ENCODE measurements at regions not wholly inside any gene's neighbourhood (a gene's known extent, or its start where the extent isn't known, plus 50 kb on each side); places are given as distances from the start of the nearest gene placed in this dataset.

GRCh38 chrX:39204353-39204752 is 403.1 kb downstream of the MID1IP1 start:
- no peak for TF ChIP-seq CTCF (IDR thresholded peaks at IDR 0.05; ENCODE audit: unreplicated experiment in 3 of 3)
- Mint-ChIP-seq H3K27me3 (ENCODE audit: low read depth) (no peaks in the 10 kb centered on the region), H3K4me1 (no peaks in the 10 kb centered on the region), H3K36me3 (ENCODE audit: low read depth) (no peaks in the 10 kb centered on the region), H3K4me3 (no peak overlapping the region), H3K9me3 (no peaks in the 10 kb centered on the region), H3K27ac (no peak overlapping the region)

DNA sequence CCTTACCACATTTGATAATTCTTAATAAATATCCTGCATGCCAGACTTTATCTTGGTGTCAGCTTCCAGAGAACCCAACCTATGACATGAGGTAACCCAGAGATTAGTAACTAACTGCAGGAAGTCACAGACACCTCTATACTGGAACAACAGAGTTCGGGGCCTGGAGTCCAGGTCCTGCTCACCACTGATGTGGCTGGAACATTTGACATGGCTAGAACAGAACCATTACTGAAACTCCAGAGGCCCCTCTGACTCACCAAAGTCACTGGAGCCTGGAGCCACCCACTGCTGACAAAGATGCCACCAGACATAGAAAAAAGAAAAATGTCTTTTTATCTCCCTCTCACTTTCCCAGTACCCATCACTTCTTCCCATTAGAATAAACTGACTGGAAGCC is 403.7 kb downstream of the MID1IP1 start:
- no peaks in the 10 kb centered on the region for H3K4me1 Mint-ChIP-seq
- TF ChIP-seq CTCF (IDR thresholded peaks at IDR 0.05; ENCODE audit: unreplicated experiment in 3 of 3), result no peak
- H3K36me3 Mint-ChIP-seq (ENCODE audit: low read depth), result no peaks in the 10 kb centered on the region
- no peak overlapping the region for H3K4me3 Mint-ChIP-seq
- H3K27me3 Mint-ChIP-seq (ENCODE audit: low read depth), result peaks cover 2% of the 10 kb centered on the region
- no peak overlapping the region for H3K27ac Mint-ChIP-seq
- peaks cover 2% of the 10 kb centered on the region for H3K9me3 Mint-ChIP-seq

DNA sequence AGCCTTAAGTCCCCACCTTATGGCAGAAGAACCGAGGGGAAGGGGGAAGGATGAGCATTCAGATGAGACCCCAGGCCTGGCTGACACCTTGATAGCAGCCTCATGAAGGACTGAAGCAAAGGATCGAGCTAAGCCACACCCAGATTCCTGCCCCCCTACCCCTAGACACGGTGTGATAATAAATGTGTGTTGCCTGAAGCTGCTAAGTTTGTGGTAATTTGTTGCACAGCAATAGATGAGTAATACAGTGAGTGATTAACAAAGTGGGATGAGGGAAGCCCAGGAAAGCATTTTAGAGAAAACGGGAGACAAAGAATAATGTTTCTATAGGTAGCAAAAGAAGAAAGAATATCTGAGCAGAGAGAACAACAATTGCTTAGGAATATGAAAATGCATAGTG is 404.2 kb downstream of the MID1IP1 start:
- H3K4me1 Mint-ChIP-seq, result no peaks in the 10 kb centered on the region
- TF ChIP-seq CTCF (IDR thresholded peaks at IDR 0.05; ENCODE audit: unreplicated experiment in 3 of 3), result no peak
- H3K27ac Mint-ChIP-seq, result no peak overlapping the region
- peaks cover 2% of the 10 kb centered on the region for H3K9me3 Mint-ChIP-seq
- H3K36me3 Mint-ChIP-seq (ENCODE audit: low read depth), result no peaks in the 10 kb centered on the region
- H3K4me3 Mint-ChIP-seq, result no peak overlapping the region
- H3K27me3 Mint-ChIP-seq (ENCODE audit: low read depth), result peaks cover 7% of the 10 kb centered on the region

- no peak overlapping the region for H3K4me3 Mint-ChIP-seq
- no peaks in the 10 kb centered on the region for H3K4me1 Mint-ChIP-seq
- peaks cover 7% of the 10 kb centered on the region for H3K27me3 Mint-ChIP-seq (ENCODE audit: low read depth)
- TF ChIP-seq CTCF (IDR thresholded peaks at IDR 0.05; ENCODE audit: unreplicated experiment in 3 of 3), result no peak
- peaks cover 2% of the 10 kb centered on the region for H3K9me3 Mint-ChIP-seq
- H3K27ac Mint-ChIP-seq, result no peak overlapping the region
- H3K36me3 Mint-ChIP-seq (ENCODE audit: low read depth), result no peaks in the 10 kb centered on the region
Observed at GRCh38 chrX:39206399-39207145, 405.3 kb downstream of the MID1IP1 start.

GRCh38 chrX:39211501-39211900 is 410.2 kb downstream of the MID1IP1 start:
- Mint-ChIP-seq H3K27ac (peak overlapping the region in 1 of 3 experiments; percentile 20), H3K4me1 (no peaks in the 10 kb centered on the region), H3K27me3 (ENCODE audit: low read depth) (peaks cover 7% of the 10 kb centered on the region), H3K36me3 (ENCODE audit: low read depth) (no peaks in the 10 kb centered on the region), H3K9me3 (peaks cover 5% of the 10 kb centered on the region), H3K4me3 (no peak overlapping the region)
- no peak for TF ChIP-seq CTCF (IDR thresholded peaks at IDR 0.05; ENCODE audit: unreplicated experiment in 3 of 3)

- H3K4me1 Mint-ChIP-seq, result no peaks in the 10 kb centered on the region
- H3K9me3 Mint-ChIP-seq, result peaks cover 5% of the 10 kb centered on the region
- no peak overlapping the region for H3K4me3 Mint-ChIP-seq
- H3K27me3 Mint-ChIP-seq (ENCODE audit: low read depth), result peaks cover 7% of the 10 kb centered on the region
- no peak overlapping the region for H3K27ac Mint-ChIP-seq
- no peaks in the 10 kb centered on the region for H3K36me3 Mint-ChIP-seq (ENCODE audit: low read depth)
- TF ChIP-seq CTCF (IDR thresholded peaks at IDR 0.05; ENCODE audit: unreplicated experiment in 3 of 3), result no peak
Observed at GRCh38 chrX:39212456-39212855, 411.2 kb downstream of the MID1IP1 start.

All from nephron (organoid).